ENCODE measurements at regions not wholly inside any gene's neighbourhood (a gene's known extent, or its start where the extent isn't known, plus 50 kb on each side); places are given as distances from the start of the nearest gene placed in this dataset.
A peak's percentile ranks its signal among the peaks of the same experiment; 100 is the strongest.

DNA sequence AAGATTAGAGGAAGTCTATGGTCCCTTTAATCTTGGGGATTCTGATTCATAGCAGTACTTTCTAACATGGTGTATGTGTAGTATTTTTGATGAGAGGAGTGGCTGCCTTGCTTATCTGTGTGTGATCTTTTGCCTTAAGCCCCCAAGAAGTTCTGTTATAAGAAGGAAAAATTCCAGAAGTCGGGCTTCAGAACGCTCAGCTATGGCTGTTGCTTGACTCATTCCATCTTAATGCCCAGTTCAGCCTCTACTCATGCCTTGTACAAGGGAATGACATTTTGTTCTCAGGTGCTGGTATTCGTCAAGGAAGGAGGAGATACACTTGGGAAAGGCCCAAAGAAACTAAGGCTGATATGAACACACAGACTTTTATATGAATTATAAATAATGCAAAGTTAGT is 713.0 kb upstream of the MARCKS start:
- DNase-seq (ENCODE audit: low read depth) = no peak

DNA sequence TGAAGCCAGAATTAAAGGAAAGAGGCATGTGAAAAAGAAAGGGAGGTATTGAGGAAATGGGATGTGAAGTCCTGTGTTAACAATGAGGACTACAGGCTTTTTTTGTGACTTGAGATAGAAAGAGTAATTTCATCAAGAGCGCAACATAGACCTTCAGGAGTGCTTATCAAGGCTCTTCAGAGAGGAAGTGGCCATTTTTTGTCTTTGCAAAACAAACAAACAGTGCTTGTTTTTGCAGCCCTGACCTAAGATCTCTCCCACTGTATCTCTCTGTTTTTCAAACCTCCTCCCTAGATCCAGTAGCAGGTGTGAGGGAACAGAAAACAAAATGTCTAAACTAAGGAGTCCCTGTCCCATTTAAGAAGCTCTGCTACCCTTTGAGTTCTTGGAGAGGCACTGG is 710.3 kb upstream of the MARCKS start:
- DNase-seq (ENCODE audit: low read depth) = no peak

DNA sequence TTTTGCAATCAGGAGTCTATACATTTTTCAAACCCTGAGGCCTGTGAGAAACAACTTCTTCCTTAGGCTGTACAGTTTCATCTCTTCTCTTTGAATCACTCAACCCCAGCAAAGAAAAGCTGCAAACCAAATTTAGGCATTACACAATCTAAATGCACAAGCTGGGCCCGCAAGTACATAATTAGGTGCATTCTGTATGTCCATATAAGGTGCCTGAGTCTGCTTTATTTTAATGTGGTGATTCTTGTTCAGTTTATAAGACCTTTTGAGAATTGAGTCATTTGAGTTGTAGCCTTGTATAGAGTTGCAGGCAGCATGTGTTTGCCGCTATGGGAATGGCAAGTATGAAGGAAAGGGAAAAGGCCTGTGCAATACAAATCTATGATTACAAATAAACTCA is 709.6 kb upstream of the MARCKS start:
- no peak for DNase-seq (ENCODE audit: low read depth)

DNA sequence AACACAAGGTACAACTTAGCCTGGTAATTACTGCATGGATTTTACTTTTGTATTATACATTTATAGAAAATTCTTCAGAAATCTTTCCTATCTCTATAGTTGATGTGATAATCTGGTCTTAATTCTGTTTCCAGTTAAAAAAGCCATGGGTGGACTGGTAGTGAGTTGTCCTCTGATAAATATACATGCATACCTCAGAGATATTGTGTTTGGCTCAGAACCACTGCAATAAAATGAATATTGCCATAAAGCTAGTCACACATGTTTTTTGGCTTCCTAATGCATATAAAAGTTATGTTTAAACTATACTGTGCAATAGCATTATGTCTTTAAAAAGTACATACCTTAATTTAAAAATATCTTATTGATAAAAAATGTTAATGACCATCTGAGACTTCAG is 708.6 kb upstream of the MARCKS start:
- no peak for DNase-seq (ENCODE audit: low read depth)

DNA sequence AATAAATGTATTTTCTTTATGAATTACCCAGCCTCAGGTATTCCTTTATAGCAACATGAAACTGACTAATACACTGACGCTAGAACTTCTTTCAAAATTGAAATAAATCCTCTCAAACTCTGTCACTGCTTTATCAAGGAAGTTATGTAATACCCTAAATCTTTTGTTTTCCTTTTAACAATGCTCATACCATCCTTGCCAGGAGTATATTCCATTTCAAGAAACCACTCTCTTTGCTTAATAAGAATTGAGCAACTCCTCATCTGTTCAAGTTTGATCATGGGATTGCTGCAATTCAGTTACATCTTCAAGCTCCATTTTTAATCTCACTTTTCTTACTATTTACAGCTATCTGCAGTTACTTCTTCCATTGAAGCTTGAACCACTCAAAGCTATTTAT is 707.6 kb upstream of the MARCKS start:
- DNase-seq (ENCODE audit: low read depth) = no peak

DNA sequence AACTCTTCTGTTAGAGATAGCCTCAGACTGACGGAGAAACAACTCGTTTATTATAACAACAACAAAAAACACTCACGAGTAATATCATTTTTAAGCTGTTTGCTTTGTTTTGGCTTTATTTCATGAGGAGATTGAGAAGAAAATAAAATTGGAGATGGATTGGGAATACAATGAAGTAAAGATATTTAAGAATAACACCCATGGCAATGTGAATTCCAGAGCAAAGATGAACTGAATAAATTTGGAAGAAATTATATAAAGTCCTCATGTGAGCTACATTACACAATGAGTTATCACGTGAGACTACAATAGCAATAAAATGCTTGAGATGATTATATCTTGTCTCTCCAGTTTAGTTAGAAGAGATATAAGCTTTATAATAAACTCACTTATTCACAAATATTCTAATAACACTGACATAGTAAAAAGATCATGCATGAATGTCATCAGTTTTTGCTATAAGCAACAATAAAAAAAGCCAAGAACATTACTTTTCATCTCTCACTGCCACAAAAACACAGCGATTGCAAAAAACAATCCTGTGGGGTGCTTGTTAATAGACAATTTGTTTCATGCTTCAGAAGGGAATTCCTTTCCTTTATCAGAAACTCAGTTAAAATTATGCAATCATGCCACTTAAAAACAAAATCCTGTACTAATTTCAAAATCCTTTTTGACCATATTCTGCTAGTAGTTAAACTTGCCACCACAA is 696.7 kb upstream of the MARCKS start:
- DNase-seq (ENCODE audit: low read depth) = no peak

DNA sequence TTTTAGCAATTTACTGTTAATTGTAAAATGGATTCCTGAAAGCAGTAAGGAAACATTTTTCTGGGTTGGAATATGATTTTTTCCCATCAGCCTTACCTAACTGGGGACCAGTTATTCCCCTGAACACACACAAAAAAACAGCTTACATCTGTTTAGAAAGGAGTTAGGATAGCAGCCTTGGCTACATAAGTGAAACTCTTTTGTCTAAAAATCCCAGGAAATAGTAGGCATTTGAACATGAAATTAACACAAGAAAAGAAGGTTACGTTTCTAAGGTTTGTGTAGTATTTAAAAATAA is 696.2 kb upstream of the MARCKS start:
- no peak for DNase-seq (ENCODE audit: low read depth)

DNA sequence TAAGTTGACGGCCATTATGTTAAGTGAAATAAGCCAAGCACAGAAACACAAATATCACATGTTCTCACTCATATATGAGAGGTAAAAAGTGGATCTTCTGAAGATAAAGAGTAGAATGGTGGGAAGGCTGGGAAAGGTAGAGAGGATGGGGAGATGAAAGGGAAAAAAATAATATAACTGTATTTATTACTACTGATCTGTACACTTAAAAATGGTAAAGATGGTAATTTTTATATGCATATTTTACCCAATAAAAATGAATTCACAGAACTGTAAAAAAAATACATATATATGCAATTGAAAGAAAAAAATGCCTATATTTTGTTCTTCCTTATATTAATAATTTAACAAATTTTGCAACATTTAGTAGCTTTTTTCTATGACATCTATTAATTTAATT is 694.4 kb upstream of the MARCKS start:
- DNase-seq (ENCODE audit: low read depth) = no peak

DNA sequence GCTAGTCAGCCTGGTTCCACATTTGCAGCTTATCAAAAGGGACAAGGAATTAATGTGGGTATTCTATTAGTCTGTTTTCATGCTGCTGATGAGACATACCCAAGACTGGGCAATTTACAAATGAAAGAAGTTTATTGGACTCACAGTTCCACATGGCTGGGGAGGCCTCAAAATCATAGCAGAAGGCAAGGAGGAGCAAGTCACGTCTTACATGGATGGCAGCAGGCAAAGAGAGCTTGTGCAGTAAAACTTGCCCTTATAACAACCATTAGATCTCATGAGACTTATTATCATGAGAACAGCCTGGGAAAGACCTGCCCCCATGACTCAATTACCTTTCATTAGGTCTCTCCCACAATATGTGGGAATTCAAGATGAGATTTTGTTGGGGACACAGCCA is 689.1 kb upstream of the MARCKS start:
- no peak for DNase-seq (ENCODE audit: low read depth)

DNA sequence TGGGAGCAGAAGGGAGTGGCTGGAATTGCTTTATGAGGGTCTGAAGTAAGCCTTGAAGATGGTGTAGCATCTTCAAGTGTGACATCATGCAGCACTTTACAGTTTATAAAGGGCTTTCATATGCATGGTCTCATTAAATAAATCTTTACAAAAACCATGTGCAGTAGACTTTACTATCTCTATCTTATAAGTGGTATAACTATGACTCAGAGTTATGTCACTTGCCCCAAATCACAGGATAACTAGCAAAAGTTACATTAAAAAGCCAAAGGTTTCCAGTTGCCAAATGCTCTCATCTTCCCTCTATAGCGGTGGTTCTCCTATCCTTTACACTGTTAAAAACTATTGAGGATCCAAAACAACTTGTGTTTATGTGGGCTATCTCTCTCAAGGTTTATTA is 687.7 kb upstream of the MARCKS start:
- no peak for DNase-seq (ENCODE audit: low read depth)

DNA sequence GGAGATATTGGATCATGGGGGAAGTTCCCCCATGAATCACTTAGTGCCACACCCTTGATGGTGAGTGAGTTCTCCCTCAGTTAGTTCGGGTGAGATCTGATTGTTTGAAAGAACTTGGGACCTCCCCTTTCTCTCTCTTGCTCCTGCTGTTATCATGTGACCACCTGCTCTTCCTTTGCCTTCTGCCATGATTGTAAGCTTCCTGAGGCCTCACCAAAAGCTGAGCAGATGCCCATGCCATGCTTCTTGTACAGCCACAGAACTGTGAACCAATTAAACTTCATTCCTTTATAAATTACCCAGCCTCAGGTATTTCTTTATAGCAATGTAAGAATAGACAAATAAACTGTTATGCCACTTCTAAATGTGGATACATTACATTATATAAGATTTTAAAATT is 686.7 kb upstream of the MARCKS start:
- no peak for DNase-seq (ENCODE audit: low read depth)

DNA sequence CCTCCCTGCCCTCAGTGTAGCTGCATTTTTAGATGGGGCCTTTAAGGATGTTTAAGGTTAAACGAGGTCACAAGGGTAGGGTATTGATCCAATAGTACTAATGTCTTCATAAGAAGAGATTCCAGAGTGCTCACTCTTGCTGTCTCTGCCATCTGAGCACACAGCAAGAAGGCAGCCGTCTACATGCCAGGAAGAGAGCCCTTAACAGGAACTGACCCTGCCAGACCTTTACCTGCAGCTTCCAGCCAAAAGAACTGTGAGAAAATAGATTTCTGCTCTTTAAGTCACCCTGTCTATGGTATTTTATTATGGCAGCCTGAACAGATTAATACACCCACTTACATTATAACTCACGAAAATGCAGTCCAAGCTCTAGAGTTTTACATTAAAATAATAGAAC is 685.3 kb upstream of the MARCKS start:
- DNase-seq (ENCODE audit: low read depth) = no peak

DNA sequence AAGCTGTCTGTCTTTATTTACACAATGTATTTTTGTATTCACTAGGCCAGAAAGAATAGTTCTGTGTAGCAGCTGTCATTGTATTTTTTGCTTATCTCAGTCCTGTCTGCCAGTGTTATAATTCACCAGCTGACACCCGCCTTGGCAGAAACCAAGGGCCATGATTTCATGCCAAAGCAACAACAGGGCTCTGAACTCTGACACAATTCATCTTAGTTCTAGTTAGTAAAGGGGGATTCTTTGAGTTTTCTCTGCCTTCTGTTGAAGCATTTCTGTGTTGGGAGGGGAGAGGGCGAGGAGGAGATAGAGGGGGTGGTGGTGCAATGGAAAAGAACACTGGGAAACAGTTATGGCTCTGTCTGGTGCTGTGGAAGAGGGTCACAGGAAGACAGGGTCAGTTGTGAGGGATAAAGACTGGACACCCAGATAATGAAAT is 684.6 kb upstream of the MARCKS start:
- no peak for DNase-seq (ENCODE audit: low read depth)

DNA sequence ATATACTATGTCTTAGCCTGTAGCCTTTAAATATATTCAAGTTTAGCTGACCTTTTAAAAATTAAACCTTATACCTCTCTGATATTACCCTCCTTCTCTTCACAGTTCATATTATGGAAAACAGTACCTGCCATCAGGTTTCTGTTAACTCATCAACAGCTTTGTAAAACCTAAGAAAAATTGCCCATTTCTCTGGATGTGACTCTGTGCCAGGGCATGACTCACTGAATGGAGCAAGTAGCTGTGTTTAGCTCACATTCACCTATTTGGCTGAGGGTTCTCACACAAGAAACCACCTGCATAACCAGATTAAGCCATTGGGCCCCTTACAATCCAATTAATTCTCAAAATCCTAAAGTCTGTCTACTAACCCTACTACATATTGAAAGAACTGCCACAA is 678.8 kb upstream of the MARCKS start:
- DNase-seq (ENCODE audit: low read depth) = no peak

DNA sequence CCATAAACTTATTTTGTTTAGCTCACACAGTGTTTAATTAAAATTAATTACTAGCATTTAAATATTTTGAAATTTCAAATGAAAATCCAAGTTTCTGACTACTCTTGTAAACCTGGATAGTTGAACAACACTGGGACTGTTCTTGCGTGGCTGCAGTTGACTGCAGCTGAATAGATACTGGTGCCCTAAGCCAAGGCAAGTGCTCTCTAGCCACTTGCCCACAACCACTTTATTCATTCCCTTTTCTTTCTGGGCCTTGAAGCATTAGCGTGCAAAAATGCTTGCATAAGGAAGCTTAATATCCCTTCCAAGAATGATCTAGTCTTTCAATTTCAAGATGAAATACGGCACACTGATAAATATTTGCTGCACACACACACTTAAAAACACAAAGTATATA is 676.0 kb upstream of the MARCKS start:
- DNase-seq (ENCODE audit: low read depth) = no peak

DNA sequence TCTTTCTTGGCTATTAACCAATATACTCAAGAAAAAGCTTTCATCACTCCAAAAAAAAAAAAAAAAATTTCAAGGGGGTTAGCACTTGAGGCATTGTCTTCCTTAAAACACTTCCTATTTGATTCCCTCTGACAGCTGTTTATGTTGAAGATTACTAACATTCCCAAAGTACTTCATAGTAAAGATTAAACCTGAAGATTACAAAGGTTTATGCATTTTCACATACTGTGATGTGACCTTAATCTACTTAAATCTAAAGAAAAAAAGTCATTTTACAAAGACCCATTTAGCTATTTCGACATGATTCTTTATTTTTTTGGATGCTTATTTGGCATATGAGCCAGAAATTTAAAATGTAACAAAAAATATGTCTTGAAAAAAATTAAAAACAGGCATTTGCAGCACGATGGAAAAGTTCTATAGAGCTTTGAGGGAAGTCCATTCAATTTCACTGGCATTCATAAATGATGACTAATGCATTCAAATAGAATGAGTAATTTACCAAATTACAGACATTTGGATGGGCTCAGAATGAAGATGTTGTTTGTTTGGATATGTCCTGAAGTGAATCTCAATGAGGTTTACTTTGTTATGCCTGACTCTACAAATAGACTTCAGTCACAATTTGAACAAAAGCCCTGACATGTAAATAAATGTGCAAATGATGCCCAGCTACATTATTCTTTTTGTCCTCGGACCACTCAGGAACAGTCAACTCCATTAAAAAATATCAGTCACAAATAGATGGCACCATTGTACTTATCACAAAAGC is 674.6 kb upstream of the MARCKS start:
- DNase-seq (ENCODE audit: low read depth) = no peak

DNA sequence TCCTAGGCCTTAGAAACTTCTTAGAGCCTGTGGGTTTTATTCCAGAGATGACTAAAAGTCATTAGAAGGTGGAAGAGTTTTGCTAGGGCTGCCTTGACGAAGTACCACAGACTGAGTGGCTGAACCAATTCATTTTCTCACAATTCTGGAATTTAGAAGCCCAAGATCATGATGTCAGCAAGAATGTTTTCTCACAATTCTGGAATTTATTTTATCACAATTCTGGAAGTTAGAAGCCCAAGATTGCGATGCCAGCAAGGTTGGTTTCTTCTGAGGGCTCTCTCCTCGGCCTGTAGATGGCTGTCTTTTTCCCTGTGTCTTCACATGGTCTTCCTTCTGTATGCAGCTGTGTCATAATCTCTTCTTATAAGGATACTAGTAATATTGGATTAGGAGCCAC is 672.9 kb upstream of the MARCKS start:
- peak; percentile 92 for DNase-seq (ENCODE audit: low read depth)

DNA sequence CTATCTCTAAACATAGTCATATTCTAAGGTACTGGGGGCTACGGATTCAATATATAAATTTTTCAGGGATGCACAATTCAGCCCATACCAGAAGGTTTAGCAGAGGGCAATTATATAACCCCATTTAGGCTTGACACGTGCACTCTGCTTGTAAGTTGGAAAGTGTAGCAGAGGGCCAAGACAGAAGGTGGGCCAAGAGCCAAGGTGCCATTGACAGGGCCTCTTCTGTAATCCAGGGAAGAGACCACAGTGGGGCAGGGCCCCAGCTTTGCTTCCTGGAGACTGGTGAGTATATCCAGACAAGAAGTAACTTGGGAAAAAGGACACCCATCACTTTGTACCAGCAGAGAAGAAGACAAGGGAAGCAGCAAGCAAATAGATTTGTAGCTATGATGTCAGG is 672.4 kb upstream of the MARCKS start:
- no peak for DNase-seq (ENCODE audit: low read depth)

DNA sequence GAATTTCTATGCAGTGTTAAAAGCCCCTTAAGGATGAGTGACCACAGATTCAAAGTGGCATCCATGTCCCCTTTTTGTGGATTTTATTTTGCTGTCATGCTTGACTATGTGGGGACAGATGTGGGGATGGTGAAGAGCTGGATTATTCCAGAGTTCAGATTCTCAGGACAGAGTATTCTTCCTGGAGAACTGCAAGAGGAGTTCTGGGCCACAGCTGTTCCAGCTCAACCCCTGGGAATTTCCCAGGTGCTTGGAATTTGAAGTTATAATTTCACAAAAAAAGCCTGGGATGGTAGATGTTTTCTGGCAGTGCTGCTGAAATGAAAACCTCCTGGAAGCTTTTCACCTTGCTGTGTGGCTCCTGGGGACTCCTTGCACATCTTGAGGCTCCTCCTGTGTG is 671.8 kb upstream of the MARCKS start:
- no peak for DNase-seq (ENCODE audit: low read depth)

DNA sequence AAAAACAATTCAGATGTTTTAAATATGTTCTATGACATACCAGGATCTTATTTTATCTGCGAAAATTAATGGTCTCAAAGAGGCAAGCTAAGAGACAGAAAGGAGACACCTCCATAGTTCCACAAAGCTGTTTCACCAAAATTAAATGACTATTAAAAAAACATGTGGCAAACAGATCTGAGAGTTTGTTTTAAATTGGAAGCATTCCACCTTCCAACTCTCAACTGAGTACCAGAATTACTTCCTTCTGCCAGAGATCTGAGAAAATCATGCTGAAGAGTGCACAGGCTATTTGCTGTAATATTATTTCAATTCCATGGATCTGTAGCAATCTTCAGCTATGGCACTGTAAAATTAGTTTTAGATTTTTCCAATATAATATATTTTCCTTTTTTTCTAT is 669.5 kb upstream of the MARCKS start:
- peak; percentile 65 for DNase-seq (ENCODE audit: low read depth)

DNA sequence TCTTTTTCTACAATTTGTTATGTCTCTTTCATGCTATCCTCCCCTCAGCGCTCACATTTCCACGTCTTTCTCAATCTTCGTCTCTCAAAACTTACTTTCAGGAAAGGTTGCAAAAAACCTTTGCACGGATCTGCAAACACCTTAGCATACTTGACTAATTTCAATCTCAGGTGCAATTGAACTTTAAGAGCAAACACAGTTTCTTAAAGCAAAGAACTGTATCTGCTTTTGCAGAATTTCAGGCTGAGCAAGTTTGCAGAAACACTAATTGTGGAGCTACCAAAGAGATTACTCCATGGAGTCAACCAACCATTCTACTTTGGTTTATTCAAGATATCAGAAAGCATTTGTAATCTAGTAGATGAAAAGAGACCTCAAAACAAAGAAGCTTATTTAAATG is 668.2 kb upstream of the MARCKS start:
- no peak for DNase-seq (ENCODE audit: low read depth)

DNA sequence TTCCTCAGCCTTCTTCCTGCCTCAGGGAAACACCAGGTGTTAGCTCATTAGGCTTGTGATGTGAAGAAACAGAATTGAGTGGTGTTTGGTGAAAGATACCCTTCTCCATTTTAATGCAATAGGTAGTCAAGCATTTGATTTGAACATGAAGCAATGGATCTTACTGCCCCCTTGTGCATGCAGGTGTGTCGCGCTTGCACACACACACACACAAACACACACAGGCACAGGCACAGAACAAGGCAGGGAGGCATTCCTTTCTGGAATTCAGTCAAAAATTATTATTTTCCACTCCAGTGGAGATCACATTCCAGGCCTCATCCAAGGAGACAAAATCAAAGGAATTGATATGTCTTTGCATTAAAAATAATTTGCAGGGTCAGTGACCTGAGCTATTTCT is 667.0 kb upstream of the MARCKS start:
- no peak for DNase-seq (ENCODE audit: low read depth)

DNA sequence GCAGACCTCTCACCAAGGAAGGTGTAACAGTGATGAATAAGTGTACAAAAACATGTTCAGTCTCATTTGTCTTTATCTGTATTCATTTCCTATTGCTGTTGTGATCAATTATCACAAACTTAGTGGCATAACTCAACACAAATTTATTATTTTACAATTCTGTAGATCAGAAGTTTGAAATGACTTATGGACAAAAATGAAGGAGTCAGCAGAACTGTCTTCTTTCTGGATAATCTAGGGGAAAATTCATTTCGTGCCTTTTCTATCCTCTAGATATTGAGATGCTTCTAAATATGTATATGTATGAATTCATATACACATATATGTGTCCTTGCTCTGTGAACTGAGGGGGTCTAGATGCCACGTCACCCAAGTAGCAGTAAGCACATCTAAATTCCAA is 663.1 kb upstream of the MARCKS start:
- DNase-seq (ENCODE audit: low read depth) = no peak

Data from GM04504 (cell line).